ENCODE measurements at regions not wholly inside any gene's neighbourhood (a gene's known extent, or its start where the extent isn't known, plus 50 kb on each side); places are given as distances from the start of the nearest gene placed in this dataset.

DNA sequence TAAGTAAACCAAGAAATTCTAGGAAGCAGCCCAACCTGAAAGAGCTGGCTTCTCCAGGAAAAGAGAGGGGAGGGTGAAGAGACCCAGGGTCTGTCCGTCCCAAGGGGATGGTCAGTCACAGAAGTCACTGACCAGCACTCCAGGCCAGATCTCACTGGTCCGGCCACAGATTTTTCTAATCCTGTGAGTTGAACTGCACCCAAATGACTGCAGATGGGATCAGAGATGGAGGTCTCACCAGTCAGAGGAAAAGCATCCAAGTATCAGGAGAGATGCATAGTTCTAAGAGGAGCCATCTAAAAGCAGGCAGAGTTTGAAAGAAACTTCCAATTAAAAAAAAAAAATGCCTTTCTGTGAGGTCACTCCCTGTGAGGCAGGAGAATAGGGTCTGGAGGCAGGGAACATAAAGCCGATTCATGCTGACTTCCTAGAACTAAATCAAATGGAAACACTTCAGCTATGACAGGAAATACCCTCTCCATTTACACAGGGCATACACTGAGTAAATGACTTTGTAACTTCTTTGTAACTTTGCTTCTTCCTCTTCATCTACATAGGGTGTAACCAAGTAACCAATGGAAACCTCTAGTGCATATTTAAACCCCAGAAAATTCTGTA, 144.5 kb downstream of the CCDC34 start:
- peaks cover 58% of the 10 kb centered on the region for H3K4me1 Mint-ChIP-seq (ENCODE audit: unreplicated experiment)
- TF ChIP-seq CTCF (IDR thresholded peaks at IDR 0.05) = no peak
- H3K9me3 Mint-ChIP-seq (ENCODE audit: unreplicated experiment) = no peaks in the 10 kb centered on the region
- peak overlapping the region; percentile 70 for H3K4me3 Mint-ChIP-seq (ENCODE audit: unreplicated experiment)
- H3K27me3 Mint-ChIP-seq (ENCODE audit: unreplicated experiment) = no peaks in the 10 kb centered on the region
- no peaks in the 10 kb centered on the region for H3K36me3 Mint-ChIP-seq (ENCODE audit: unreplicated experiment)
- no peak for DNase-seq (ENCODE audit: extremely low spot score, unreplicated experiment)
- H3K27ac Mint-ChIP-seq (ENCODE audit: unreplicated experiment) = peak overlapping the region; percentile 96

- TF ChIP-seq CTCF (IDR thresholded peaks at IDR 0.05) = no peak
- Mint-ChIP-seq H3K4me1 (ENCODE audit: unreplicated experiment) (peaks cover 64% of the 10 kb centered on the region), H3K9me3 (ENCODE audit: unreplicated experiment) (no peaks in the 10 kb centered on the region), H3K27me3 (ENCODE audit: unreplicated experiment) (no peaks in the 10 kb centered on the region), H3K36me3 (ENCODE audit: unreplicated experiment) (no peaks in the 10 kb centered on the region), H3K27ac (ENCODE audit: unreplicated experiment) (peak overlapping the region; percentile 96), H3K4me3 (ENCODE audit: unreplicated experiment) (no peak overlapping the region)
- no peak for DNase-seq (ENCODE audit: extremely low spot score, unreplicated experiment)
These were observed 145.0 kb downstream of the CCDC34 start for GRCh38 chr11:27217948-27218420.

- H3K36me3 Mint-ChIP-seq (ENCODE audit: unreplicated experiment) = no peaks in the 10 kb centered on the region
- TF ChIP-seq CTCF (IDR thresholded peaks at IDR 0.05) = no peak
- peaks cover 66% of the 10 kb centered on the region for H3K4me1 Mint-ChIP-seq (ENCODE audit: unreplicated experiment)
- H3K9me3 Mint-ChIP-seq (ENCODE audit: unreplicated experiment) = no peaks in the 10 kb centered on the region
- H3K4me3 Mint-ChIP-seq (ENCODE audit: unreplicated experiment) = no peak overlapping the region
- H3K27ac Mint-ChIP-seq (ENCODE audit: unreplicated experiment) = peak overlapping the region; percentile 96
- DNase-seq (ENCODE audit: extremely low spot score, unreplicated experiment) = no peak
- no peaks in the 10 kb centered on the region for H3K27me3 Mint-ChIP-seq (ENCODE audit: unreplicated experiment)
These were observed 145.5 kb downstream of the CCDC34 start for GRCh38 chr11:27217496-27217895.

GRCh38 chr11:27216270-27217149, 146.5 kb downstream of the CCDC34 start:
- no peak for DNase-seq (ENCODE audit: extremely low spot score, unreplicated experiment)
- no peak for TF ChIP-seq CTCF (IDR thresholded peaks at IDR 0.05)
- Mint-ChIP-seq H3K27me3 (ENCODE audit: unreplicated experiment) (no peaks in the 10 kb centered on the region), H3K9me3 (ENCODE audit: unreplicated experiment) (no peaks in the 10 kb centered on the region), H3K27ac (ENCODE audit: unreplicated experiment) (peak overlapping the region; percentile 48), H3K4me3 (ENCODE audit: unreplicated experiment) (no peak overlapping the region), H3K36me3 (ENCODE audit: unreplicated experiment) (no peaks in the 10 kb centered on the region), H3K4me1 (ENCODE audit: unreplicated experiment) (peaks cover 72% of the 10 kb centered on the region)
